Lung microvascular endothelial cell (primary cell): ENCODE measurements at regions not wholly inside any gene's neighbourhood (a gene's known extent, or its start where the extent isn't known, plus 50 kb on each side); places are given as distances from the start of the nearest gene placed in this dataset.
"Not testable (repeated sequence)": the region's sequence is repeated elsewhere in the genome, so short reads cannot be mapped to it uniquely, and the experiment has no call there.

Experiments
- DNase-seq, 2 donors: peaks; one replicate each; pipeline versions ENCODE4 v3.0.0 to v3.0.0-alpha.2; 2010; ENCODE audit warnings: low read depth in 2 of 2

DNA sequence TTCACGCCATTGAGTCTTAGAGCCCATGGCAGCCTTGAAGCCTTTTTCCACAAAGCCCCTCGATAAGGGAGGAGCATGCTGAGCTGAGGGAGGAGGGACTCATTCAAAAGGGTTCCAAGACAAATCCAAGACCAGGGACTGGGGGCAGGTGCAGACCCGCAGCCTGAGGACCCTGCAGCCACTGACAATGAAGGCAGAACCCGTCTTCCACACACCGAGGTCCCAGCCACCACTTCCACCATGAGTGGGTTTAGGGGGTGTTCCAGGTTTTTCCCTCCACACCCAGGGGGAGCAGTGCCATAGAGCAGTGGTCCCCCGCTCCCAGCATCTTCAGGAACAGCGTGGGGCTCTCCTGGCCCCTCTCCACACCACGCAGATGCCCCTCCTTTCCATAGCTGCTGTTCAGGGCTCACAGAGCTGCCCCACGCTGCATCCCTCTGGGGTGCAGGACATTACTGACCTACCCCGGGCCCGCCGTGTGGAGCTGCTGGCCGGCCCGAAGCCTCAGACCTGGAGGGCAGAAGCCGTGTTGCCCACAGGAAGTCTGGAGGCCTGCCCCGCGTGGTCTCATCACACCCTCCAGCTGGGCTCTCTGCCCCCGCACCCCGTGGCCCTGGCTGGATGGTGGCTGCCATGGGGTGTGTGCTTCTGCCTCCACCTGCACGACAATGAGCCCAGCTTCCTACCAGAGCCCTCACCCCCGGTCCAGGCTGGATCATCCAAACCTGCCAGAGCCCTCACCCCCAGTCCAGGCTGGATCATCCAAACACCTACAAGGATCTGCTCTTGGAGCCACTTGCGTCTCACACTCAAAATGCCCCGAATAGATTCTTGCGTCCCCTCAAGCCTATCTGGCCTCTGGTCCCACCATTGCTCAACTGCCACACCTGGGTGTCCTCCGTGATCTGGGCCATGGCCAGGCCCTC lies 220.0 kb upstream of the TCERG1L start:
- no peak for DNase-seq

DNA sequence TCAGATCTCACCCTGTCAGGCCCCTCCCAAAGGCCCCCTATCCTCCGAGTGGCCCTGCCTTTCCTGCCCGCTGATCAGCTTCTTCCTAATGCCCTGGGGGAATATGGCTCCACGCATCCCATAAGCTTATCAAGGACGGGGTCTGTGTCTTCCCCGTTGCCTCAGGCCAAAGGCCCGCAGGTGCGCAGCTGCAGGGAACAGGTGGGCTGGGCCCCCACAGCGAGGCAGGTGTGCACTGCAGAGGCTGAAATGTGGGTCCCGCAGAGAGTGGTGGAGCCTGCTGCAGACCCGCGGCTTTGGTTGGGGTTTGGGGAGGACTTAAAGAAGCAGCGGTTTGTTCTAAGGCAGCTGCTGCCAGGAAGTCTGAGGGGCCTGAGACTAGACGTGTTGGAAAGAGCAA lies 220.8 kb upstream of the TCERG1L start:
- DNase-seq = no peak

DNA sequence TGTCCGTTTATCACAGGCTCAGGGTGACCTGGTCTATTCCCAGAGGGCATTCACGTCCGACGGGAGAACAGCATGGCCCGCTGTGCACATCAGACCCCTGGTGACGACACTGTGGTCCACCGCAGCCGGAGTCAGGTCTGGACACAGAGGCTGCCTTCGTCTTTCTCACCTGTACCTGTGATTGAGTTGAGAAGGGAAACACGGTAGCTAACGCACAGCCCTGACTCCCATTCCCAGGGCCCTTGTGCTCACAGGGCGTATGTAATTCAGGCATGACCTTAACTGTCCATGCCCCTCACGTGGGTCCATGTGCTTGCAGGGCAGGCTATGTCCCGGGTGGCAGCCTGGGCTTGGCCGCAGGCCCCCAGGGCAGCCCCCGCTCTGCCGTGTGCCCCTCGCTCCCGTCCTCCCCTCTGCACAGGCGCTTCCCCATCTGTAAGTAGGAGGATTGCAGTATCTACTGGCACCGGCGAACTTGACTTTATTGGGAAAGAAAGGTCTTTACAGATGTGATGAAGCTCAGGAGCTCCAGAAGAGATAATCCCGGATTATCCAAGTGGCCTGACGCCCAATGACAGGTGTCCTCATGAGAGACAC lies 221.3 kb upstream of the TCERG1L start:
- DNase-seq = no peak

DNA sequence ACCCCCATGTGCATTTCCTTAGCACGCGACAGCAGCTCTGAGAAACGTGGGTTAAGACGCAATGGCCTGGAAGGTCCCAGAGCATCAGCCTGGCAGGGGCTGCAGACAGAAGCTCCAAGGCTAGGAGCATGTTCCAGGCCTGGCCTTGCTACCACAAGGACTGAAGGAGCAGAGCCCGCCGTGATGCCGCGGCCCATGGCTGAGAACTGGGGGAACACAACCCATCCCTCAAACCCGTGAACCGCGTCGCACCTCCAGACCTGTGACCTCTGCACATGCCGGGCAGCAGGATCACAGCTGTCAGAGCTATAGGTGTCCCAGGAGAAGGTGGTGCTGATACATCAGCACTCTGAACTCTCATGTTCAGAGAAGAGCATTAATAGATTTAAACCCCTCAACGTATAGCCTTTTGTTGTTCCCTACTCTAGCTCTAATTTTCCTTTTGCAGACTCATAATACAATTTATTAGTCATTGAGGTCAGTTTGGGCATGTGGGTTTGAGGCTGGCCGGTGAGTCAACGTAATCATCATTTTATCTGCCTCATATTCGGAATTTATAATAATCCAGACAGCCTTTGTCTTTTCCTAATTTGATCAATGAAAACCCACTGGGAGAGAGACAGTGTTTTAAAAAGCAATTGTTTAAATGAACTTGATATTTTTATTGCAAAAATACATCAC lies 222.5 kb upstream of the TCERG1L start:
- no peak for DNase-seq

DNA sequence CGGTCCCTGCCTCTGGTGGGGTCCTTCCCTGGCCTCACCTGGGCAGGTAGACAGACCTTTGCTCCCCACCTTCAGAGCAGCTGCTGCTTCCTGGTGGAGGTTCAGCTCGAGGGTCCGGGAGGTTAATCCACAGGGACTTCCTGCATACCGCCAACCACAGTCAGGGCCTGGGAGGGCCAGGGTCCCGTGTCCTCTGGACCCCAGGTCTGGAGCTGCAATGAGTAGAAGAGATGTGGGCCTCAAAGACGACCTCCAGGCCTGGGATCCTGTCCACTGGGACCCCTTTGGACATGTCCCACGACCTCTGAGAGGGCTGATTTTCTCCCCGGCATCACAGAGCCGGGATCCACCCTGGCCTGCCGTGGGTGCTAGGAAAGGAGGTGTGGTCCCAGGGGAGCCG lies 223.3 kb upstream of the TCERG1L start:
- DNase-seq = no peak

DNA sequence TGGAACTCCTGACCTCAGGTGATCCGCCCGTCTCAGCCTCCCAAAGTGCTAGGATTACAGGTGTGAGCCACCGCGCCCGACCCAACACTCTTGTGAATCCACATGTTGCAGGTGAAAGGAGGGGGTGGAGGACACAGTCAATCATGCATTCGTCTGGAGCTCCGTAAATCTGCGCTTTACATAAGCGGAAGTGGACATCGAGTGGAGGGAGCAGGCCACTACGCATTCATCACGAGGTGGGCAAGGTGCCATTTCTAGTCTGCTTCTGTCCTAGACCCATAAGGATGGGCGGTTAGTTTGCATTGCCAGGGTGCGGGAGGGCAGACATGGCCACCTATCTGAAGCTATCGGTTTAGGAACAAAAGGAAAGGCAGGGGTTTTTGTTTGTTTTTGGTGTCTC lies 225.2 kb upstream of the TCERG1L start:
- no peak for DNase-seq

DNA sequence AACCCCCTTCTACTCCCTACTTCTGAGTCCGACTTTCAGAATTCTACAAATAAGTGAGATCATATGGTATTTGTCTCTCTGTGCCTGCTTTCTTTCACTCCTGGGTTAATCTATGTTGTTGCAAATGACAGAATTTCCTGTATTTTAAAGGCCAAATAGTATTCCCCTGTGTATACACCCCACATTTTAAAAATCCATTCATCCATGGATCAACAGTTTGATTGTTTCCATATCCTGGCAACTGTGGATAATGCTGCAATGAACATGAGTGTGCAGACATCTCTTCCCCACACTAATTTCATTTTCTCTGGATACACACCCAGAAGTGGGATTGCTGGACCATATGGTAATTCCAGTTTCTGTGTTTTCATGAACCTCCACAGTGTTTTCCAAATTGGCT lies 225.8 kb upstream of the TCERG1L start:
- DNase-seq = no peak

DNA sequence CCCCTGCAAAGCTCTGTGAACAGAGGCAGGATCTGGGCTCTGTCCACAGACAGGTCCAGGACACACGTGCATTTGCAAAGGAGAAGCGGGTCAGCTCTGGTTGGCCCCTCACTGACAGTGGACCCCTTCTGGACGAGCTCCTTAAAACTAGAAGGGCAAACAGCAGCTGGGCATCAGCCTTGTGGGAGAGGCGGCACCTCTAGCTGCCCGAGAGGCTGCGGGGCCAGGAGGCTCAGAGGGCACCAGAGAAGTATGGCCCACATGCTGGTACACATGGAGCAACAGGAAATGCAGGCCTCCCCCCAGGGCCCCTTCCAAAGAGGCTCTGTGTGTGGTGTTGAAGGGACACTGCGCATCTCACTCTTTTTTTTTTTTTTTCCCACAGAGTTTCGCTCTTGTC lies 233.0 kb upstream of the TCERG1L start:
- no peak for DNase-seq

DNA sequence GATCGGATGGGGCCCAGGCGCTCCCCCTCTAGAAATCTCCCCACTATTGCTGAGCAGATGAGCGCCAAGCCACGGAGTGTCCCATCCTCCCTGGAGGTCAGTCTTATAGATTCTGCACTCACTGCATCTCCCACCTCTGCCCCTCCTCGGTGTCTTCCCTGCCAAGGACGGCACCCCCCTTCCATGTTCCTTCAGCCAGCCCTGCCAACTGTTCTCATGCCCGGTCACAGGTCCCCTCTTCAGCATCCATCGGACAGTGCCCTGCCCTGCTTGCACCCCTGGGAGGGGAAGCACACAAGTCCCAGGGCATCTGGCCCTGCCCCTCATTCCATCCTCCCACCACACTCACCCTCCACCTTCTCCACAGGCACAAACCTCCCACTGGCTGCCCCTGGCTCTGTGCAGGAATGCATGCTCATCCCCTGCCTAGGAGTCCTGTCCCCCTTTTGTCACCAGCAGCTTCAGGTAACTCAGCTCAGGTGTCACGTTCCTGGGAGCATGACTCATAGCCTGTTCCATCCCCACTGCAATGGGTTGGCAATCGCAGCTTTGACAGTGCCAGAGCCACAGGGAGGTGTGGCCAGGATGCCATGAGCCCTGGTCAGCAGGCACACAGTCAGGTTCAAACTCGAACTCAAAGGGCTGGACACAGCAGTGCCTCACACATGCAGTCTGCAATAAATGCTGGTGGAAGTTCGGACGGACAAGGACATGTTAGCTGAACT lies 234.7 kb upstream of the TCERG1L start:
- DNase-seq = no peak

DNA sequence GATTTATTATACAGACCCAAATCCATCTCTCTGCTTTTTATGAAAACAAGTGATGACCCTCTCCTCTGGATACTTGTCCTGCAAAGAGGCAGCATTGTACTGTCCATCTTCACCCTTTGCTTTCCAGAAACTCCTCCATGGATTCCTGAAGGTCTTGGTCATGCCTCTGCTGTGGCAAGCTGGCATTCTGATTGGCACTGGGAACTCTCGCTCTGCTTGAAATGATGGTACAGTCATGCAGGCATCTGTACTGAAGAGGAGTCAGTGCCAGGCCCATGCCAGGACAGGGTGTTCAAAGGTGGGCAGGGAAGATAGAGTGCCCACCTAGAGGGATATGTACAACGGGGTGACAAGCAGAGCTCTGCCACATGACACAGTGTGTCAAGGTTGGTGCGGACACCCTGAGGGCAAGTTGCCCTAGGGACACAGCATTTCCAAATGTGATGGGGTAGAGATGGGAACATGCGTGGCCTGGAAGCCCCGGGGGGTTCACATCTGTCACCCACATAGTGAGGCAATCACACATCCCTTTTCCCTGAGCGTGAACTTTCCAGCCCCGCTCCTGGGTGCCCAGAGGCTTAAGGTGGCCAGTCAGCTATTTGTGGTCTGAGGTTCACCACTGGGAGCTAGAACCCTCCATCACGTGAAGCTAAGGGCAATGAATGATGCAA lies 235.7 kb upstream of the TCERG1L start:
- no peak for DNase-seq

DNA sequence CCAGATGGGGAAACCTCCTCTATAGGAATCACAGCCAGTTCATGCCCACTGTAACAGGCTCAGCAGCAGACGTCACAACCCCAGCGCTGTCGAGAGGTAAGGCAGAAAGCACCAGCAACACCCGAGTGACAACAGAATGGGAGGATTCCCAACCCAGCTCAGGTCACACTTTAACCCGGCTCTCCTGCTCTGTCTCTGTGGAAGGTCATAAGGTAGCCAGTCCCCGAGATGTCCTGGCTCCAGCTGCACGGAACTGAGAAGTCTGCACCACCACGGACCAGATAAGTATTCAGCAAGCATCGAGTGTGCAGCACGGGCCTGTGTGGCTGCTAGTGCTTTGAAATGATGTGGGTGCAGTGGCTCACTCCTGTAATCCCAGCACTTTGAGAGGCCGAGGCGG lies 236.7 kb upstream of the TCERG1L start:
- no peak for DNase-seq

DNA sequence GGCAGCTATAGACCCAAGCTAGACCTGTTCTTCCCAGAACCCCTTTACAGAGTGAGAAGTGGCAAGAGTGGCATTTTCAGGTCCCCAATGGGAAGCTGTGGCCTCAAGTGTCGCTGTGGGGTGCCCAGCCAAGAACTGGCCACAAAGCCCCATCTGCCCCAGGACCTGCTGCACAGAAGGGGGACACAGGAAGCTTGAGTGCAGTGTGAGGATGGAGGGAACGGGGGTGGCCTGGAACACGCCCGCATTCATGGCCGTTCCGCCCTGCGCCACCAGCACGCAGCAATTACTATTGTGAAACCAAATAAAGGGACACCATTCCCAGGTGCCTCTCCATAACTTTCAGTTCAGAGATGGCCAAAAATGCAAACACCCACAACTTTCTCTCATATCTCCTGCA lies 237.6 kb upstream of the TCERG1L start:
- no peak for DNase-seq

DNA sequence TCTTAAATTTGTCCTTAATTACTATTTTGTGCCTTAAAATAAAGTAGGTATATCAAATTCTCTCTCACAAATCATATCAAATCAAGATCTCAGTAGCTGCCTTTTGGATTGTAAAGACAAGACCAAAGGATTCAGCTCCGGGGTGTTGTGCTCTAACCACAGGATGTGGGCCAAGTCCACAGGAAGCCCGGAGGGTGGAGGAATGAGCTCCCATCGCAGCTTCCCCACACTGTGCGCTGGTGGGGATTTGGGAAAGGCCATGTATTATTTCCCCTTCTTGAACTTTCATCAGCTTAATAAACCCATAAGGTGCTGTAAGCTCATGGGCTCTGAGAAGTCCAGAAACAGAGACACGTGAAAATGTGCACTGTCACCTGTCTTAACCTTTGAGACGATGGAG lies 241.6 kb upstream of the TCERG1L start:
- DNase-seq = no peak

DNA sequence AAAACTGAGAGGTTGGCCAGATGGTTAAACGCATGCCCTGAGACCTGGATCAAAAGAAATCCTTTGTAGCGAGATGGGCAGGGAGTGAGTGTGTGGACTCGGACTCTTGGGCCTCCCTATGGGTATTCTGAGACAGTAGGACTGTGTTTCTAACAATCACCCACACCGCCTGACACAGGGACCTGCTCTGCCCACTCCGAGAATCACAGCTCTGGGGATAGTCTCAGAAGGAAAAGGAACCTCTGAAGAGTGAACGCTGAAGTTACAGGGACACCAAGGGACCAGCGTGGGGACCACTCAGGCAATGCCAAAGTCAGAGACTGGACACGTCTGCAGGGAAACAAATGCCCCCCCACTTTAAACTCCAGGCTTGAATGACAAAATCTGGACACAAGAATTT lies 242.1 kb upstream of the TCERG1L start:
- DNase-seq = no peak

DNA sequence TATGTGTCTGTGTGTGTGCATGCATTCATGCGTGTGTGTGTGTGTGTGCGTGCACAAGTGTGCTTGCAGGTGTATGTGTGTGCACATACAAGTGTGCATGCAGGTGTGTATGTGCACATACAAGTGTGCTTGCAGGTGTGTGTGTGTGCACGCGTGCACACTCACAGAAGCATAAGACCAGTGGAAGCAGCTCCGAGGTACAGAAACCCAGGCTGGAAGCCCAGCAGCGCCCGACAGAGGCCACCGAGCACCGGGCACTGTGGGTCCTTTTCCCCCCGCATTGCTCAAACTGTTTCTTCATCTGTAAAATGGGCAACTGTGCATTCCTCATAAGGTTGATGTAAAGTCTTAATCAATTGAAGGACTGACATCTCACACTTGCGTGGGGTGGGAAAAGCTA lies 243.3 kb upstream of the TCERG1L start:
- no peak for DNase-seq

DNA sequence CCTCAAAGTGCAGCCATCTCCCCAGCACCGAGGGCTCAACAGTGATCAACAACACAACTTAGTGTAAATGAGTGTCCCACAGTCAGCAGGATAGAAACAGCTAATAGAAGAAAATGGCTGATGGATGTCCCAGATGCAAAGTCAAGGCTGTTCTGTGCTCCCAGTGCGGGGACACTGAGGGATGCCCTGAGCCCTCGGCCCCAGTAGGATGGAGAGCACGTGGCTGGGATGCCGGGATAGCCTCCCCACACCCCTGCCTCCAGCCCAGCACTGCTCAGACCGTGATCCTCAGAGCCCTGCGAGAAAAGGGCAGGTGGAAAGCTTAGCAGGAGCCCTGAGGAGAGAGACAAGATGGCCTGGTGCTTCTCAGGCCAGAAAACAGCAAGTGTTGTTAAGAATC lies 243.9 kb upstream of the TCERG1L start:
- DNase-seq = no peak

DNA sequence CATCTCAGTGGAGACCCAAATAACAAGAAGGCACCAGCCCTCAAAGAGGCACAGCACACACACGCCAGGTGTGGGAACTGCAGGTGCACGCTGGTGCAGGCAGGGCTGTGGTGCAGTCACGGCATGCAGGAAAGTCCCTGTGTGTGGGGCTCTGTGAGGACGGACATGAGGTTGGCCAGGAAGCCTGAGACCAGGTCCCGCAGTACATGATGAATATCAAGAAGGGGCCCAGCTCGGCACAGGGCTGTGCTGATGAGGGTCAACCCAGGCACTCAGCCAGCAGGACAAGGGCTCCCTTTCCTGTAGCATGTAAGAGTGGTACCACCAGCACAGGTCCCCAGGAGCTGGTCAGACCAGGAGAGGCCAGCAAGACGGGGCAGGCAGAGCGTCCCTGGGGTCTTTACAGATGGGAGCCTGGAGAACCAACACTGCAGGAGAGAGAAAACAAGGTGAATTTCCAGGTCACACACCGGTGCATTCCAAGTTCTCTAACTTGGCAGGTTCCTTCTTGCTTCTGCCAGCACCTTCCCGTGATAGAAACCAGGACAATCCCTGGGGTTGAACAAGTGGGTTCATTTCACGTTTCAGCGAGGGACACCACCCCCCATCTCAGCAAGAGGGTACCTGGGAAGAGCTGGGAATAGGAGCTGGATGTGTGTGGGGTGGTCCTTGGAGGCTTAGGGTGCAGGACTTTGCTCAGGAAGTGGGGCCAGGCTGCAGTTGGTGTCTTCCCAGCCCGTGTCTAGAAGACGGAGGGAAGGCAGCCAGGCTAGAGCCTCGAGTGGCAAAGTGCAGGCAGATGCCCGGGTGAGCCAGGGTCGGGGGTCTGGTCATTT lies 244.8 kb upstream of the TCERG1L start:
- DNase-seq = no peak

DNA sequence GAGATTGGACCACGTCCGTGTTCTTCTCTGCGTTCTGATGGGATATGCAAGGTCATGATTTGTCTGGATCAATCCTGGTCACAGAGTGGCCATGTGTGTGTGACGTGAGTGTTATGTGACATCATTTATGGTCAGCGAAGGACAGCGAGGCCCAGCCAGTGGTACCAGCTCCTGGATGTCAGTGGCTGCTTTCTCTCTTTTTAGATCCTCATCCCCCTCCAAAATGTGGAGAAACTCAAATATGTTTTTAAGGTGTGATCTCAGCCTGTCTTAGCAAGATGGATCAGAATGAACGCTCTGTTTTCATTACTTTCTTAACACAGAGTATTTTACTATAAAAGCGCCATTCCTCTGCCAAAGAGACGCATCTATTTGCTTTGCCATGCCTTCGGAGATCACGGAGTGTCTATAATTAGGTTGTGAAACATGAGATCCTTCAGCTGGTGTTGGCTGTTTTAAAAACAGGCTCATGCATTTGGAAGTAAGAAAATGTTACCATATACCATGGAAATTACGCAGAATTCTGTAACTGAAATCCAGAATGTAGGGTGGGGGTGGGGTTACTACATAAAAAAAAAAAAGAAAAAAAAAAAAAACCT lies 245.5 kb upstream of the TCERG1L start:
- DNase-seq = no peak

DNA sequence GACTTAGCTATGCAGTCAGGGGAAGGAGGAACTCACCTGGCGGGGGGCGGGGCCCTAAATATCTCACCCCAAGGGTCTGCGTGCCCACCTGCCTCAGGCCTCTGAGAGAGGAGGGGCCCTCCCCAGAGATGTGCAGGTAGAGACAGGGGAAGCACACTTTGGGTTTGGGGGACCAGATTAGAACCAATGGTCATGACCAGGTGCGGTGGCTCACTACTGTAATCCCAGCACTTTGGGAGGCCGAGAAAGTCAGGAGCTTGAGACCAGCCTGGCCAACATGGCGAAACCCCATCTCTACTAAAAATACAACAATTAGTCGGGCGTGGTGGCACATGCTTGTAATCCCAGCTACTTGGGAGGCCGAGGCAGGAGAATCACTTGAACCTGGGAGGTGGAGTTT lies 246.4 kb upstream of the TCERG1L start:
- DNase-seq = not testable (repeated sequence)

DNA sequence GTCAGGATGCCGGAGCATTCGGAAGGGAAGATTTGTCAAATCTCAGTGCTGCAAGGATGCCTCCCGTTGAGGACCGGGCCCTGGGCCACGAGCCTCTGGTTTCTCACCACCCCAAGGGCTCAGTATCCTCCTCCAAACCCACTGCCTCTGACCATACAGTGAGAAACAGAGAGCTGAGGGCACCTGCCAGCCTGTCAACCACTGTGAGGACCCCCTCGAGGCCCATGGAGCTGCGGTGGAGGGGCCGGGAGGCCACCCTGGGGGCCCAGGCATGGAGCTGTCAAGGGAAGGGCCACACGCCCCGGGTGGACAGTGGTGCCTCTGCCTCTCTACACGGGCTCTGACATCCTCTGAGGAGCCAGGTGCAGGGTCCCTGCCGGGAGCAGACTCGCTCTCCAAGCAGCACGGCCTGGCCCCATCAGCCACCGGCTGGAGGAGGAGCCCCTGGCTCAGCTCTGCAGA lies 248.0 kb upstream of the TCERG1L start:
- DNase-seq = no peak
